8988T (cell line): ENCODE measurements at regions not wholly inside any gene's neighbourhood (a gene's known extent, or its start where the extent isn't known, plus 50 kb on each side); places are given as distances from the start of the nearest gene placed in this dataset.
"Not testable (repeated sequence)": the region's sequence is repeated elsewhere in the genome, so short reads cannot be mapped to it uniquely, and the experiment has no call there.

Source experiments
- DNase-seq: peaks from one replicate; pipeline ENCODE4 v3.0.0; 2011

DNA sequence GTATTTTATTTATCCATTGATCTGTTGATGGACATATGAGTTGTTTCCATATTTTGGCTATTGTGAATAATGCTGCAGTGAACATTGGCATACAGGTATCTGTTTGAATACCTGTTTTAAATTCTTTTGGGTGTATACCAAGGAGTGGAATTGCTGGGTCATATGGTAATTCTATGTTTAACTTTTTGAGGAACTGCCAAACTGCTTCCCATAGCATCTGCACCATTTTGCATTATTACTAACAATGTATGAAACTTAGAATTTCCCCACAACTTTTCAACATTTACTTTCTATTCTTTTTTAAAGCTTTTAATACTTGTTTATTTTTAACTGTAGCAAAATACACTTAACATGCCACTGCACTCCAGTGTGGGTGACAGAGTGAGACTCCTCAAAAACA is 57.0 kb upstream of the MSN start:
- no peak for DNase-seq

DNA sequence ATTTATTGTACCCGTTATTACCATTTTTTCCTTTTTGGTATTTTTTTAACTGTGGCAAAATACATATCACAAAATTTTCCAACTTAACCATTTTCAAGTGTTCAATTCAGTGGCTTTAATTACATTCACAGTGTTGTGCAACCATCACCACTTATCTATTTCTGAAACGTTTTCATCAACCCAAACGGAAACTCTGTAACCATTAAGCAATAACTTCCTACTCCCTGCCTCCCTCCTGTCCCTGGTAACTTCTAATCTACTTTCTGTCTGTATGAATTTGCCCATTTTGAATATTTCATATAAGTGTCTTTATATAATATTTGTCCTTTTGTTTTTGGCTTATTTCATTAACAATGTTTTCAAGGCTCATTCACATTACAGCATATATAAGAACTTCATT is 57.4 kb upstream of the MSN start:
- no peak for DNase-seq

DNA sequence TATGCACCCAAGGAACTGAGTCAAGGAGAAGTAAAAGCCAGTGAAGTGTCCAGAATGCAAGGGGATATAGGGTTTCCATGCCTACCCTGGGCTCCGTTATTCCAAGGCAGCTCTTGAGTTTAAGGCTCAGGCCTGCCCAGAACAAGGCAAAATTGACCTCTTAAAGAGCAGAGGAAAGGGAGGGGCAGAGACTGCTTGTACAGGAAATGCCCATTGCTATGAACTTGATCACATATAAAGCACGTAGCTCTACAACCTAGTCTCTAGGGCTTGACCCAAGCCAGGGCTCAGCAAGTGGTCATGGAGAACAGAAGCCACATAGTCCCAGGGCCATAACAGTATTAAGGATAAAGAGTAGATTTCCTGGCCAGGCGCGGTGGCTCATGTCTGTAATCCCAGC is 58.2 kb upstream of the MSN start:
- no peak for DNase-seq

DNA sequence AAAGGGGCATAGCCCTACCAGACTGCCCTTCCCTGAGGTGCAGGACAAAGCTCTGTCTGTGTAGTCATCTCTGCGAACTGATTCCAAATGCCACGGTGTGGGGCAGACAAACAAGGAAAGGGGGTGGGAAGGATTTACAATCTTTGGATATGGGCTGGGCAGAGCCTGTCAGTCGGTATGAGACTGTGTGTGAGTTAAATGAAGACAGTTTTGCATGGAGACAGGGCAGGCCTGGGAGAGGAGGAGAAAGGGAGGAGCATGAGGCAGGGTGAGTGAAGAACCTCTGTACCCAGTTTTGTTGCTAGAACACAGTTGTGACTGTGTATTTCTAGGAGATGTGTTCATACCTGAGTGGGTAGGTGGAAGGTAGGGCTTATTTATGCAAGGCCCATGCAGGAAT is 59.4 kb upstream of the MSN start:
- no peak for DNase-seq

DNA sequence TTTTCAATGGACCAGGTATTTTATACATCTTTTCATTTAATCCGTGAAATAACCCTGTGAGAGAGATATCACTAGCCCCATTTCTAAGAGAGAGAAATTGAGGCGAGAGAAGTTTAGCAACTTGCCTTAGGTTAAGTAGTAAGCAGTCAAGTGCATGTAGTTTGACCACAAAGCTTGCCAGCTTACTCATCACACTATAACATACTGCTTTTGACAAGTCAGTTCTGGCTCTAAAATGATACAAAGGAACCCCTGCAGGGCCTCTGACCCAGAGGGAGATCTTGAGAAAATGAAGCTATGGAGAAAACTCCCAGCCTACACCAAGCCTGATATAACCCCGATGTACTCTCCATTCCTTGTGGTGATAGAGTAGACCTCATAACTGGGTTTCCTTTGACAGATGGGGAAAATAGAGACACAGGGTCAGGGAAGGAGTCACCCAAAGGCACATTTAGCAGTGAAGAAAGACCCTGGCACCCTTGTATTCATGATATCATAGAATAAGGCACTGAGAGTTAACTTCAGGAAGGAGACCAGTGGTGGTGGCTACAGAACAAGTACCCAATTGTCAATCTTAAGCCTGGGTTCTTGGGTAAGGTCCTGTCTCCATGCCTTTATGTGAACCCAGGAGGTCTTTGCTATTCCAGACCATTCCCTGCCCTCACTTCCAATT is 60.2 kb upstream of the MSN start:
- no peak for DNase-seq

DNA sequence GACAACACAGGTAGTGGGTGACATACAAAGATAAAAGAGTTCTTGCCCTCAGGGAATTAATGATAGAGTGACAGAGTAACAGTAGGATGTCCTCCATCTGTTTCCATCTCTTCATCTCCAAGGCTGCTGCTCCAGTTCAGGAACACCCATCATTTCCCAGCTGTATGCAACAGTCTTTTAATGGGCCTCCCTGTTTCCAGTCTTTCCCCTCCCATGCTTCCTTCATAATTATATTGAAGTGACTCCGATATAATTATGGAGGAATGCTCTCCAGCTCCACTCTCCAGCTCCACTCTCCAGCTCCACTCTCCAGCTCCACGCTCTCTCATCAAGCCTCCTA is 65.3 kb upstream of the MSN start:
- DNase-seq: no peak

DNA sequence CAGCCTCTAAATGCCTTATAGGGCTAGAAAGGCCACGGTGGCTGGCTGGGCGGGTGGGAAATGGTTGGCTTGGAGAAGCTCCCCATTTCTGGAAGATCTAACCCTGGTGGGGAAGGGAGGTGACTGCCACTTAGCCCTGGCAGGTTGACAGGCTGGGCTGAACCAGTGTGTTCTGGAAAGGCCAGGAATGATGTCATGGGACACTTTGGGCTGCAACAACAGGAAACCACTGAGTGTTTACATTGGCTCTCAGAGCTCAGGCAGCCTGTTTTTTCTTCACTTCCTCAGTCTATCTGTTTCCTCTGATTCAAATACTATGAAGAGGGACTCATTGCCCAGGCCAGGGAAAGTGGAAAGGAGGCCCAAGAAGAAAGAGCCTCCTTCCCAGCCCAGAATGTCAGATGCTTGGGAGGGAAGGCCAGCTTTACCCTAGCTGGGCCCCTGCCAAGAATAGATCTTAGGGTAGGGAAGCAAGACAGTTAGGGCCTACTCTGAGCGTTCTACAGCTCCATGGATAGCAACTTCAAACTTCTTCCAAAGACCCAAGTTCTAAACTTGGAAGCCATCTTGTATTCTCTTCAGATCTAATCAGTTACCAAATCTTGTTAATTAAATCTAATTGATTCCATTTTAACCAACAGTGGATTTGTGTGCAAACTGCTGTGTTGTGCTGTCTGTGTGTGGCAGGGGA is 65.8 kb upstream of the MSN start:
- no peak for DNase-seq

DNA sequence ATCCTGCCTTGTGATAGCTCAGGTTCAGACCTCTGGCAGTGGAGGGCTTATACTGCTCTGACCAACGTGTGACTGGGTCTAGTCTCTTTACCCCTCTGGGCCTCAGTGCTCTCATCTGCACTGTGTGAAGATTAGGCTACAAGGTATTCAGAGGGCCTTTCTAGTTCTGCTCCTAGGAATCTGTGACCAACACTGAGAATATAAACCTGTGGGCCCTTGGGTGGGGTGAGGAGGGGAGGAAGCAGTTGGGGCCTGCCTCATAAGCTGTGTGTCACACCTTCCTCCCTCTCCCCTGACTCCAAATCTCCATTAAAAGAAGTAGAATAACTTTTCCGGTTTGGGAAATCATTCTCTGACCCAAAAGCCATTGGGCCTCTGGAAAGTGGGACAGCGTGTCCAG is 66.3 kb upstream of the MSN start:
- no peak for DNase-seq

DNA sequence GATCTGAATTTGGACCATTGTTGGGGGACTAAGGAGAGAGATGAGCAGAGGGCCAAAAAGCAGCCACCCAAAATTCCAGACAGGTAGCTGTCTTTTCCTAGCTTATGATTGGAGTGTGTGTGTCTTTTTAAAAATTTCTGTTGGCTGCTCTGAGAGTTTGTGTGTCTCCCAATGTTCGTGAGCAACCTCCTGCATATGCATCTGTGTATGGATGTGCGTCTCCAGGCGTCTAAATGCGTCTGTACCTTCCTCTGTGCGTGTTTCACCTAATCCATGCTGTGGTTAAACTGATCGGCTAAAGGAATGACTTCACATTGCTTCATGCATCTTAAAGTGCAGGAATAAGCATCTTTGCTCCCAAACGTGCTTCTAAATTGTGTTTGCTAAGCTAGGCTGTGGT is 65.5 kb upstream of the LAS1L start:
- no peak for DNase-seq

DNA sequence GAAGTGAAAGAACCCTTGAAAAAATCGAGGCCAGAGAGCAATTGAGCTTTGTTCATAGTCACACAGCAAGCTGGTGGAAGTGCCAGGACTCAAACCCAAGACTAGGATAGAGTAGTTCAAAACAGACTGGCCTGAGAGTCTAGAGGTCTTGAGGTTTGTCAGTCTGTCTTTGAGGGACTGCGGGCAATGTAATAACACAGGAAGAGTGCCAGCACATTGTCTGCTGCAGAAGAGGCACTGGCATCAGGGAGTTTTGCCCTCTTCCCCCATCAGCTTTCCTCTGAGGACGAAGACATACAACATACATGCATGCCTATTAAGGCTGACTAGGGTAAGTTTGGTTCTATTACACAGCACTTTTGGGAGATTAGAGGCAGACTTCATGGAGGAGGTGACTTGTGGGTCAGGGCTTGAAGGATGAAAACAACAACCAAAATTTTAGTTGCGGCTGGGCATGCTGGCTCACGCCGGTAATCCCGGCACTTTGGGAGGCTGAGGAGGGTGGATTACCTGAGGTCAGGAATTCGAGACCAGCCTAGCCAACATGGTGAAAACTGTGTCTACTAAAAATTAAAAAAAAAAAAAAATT is 64.1 kb upstream of the LAS1L start:
- DNase-seq: no peak

DNA sequence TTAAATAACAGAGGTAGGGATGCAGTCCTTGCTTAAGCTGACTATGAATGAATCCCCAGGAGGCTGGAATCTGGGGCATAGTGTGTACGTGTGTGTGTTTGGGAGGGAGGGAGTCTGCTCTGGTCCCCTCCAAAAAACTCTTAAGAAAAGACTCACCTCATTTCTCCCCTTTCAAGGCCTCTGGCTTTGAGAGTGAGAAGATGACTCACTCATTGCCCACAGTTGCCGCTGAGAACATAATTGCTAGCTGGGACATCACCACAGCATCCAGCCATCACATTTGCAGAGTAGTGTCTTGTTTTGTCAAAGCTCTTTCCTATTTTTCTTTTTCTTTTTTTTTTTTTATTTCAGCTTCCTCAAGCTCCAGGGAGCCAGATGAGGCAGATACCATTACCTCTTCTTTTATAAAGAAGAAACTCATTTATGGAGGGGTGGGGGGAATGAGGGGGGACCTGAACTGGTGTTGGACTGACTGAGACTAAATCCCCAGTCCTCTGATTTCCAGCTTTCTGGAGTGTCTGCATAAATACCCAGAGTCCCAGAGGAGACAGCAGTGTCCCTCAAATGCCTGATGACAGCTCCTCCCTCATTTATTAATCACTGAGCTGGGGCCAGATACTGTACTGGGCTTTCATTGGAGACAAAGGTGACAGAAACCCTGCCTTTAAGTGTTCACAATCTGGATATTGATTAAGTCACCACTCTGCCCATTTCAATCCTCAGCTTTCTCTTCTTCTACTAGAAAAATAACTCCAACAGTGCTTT is 61.9 kb upstream of the LAS1L start:
- DNase-seq: no peak

DNA sequence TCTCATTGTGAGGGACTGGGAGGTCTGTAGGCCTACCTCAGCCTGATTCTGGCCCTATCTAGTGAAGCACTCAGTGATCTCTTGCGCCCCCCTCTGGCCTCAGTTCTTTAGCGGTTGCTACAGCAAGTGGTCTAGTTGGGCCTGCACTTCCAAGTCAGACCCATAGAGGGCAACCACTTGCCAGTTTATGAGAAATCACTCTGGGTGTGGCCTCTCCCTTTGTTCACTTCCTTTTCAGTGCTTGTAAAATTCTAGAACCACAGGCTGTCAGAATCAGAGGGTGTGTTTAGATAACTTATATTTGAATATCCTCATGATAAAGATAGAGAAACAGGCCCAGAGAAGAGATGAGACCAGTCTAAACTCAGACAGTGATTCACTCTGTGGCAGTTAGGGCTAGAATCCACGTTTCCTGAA is 60.9 kb upstream of the LAS1L start:
- peak; percentile 31 for DNase-seq

DNA sequence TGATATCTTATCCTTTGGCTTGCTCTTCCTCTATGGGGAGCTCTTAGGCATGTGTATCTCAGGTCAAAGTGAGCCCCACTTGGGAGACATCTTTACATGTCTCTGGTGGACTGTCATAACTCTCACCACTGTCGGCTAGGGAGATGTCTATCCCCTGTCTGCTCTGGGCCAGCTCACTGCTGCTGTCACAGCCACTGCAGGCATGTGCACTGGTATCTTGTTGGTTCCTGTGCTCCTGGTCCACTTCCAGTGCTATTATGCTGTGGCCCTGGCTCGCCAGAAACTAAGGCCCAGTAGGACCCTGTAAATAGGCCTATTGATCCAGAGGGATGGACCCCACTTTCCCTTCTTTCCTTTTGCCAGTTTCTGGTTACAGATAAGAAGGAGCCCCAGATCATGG is 56.6 kb upstream of the LAS1L start:
- DNase-seq: no peak

DNA sequence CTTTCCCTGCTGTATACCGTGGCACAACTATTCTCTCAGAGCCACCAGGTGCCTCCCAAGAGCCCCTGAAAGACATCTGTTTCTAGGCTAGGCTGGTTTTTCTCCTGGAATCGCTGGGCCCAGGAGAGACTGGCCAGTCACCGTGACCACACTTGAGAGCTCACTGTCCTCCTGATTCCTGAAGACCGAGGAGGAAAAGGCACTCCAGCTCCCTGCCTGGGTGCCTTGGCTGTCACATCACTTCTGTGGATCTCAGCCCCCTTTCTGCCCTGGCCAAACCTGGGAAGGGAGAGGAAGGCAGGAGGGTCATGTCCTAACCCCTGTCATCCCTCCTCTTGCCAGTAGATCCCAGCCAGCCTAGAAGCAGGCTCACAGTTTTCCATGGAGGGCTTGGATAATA is 54.7 kb upstream of the LAS1L start:
- DNase-seq: no peak

DNA sequence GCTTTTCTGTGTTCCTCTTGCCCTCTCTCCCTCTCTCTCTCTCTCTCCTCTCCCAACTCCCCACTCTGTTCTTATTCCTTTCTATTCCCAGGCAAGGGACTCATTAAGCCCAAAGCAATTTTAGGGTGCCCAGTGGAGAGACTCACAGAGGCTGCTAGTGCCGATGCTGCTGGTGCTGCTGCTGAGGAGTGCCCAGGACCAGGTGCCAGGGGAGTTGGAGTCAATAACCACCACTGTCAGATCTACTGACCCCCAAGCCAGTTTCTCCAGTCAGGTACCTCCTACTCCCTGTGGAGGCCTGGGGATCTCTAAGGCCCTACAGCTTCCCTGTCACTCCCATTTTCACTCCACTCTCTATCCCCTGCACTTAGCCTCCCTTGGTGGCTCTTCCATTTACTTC is 54.2 kb upstream of the LAS1L start:
- no peak for DNase-seq

DNA sequence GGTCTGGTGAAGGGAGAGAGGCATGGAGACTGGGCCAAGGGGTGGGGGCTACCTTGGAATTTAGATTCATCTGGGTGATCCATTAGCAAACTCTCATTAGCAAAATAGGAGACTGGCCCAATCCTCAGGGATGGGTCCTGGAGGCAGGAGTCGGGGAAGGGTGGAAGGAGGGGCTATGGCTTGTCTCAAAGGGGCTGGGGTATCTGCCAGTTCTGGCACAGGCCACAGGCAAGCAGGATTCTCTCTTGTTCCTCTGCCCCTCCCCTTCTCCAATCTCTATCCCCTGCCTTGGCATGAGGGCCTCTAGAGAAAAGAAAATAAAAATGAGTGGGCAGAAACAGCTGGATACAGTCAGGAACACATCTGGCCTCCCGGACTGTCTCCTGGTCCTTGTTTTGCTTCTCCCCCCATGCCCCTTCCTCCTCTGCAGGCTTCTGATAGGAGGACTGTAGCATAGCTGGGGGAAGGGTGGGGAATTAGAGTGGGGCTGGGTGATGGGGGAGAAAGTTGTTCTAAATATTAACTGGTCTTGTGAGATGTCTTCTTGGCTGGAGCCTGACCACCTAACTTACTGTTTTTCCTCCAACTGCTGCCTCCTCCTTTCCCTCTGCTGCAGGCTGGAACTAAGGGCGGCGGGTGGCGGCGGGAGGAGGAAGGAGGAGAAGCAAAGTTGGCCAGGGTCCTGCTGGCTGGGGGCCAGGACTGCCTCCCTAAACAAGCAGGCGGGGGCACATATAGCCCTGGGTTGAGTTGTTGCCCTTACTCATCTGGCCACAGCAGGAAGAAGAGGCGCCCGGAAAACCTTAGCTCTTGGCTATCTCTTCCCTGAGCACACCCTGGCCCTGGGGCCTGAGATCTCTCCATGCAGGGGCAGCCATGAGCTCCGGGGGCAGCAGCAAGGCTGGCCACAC is 53.3 kb upstream of the LAS1L start:
- no peak for DNase-seq

DNA sequence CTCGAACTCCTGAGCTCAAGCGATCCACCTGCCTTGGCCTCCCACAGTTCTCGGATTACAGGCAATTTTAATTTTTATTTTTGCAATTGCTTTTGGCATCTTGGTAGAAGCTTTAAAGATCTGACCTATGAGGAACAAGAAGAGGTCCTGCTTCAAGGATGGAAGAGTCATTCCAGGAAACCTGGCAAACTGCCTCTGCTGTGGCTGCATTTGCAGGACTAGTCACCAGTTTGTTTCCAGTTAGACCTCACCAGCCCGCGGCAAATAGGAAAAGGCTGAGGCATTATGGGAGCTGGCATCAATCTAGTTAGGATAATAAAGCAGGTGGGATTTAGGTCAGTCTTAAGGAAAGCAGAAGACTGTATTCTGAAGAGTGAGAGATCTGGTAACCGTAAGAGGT is 51.9 kb upstream of the LAS1L start:
- no peak for DNase-seq

DNA sequence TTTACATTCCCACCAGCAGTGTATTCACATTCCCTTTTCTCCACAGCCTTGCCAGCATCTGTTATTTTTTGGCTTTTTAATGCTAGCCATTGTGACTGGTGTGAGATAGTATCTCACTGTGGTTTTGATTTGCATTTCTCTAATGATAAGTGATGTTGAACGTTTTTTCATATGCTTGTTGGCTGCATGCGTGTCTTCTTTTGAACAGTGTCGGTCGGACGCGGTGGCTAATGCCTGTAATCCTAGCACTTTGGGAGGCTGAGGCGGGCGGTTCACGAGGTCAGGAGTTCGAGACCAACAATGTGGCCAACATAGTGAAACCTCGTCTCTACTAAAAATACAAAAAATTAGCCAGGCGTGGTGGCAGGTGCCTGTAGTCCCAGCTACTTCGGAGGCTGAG is 50.6 kb upstream of the LAS1L start:
- not testable (repeated sequence) for DNase-seq
